HG02678 (cell line): ENCODE measurements at regions not wholly inside any gene's neighbourhood (a gene's known extent, or its start where the extent isn't known, plus 50 kb on each side); places are given as distances from the start of the nearest gene placed in this dataset.
"Not testable (repeated sequence)": the region's sequence is repeated elsewhere in the genome, so short reads cannot be mapped to it uniquely, and the experiment has no call there.

Experiments used
- ATAC-seq: cut with Tn5 transposase; IDR thresholded peaks from one replicate; pipeline ENCODE4 v1.9.1; 2021; ENCODE audit warnings: mild to moderate bottlenecking, moderate library complexity; ENCODE audit not compliant: unreplicated experiment

- not testable (repeated sequence) for ATAC-seq
Observed at GRCh38 chr2:76697439-76697838, 824.7 kb downstream of the LRRTM4 start.

- ATAC-seq = no peak
Observed at GRCh38 chr2:76692908-76693307, 829.3 kb downstream of the LRRTM4 start.

GRCh38 chr2:76688732-76689131 is 833.4 kb downstream of the LRRTM4 start:
- ATAC-seq = no peak

- ATAC-seq = no peak
Observed at GRCh38 chr2:76687923-76688322, 834.3 kb downstream of the LRRTM4 start.

GRCh38 chr2:76684756-76685155 is 837.4 kb downstream of the LRRTM4 start:
- no peak for ATAC-seq

- ATAC-seq = no peak
Observed at GRCh38 chr2:76679025-76679396, 843.2 kb downstream of the LRRTM4 start.

- no peak for ATAC-seq
Observed at GRCh38 chr2:76678383-76679024, 843.7 kb downstream of the LRRTM4 start.

- ATAC-seq = no peak
Observed at GRCh38 chr2:76675212-76675611, 847.0 kb downstream of the LRRTM4 start.

- ATAC-seq = no peak
Observed at GRCh38 chr2:76672798-76673197, 849.4 kb downstream of the LRRTM4 start.

GRCh38 chr2:76669966-76670465 is 852.2 kb downstream of the LRRTM4 start:
- ATAC-seq = no peak

- ATAC-seq = no peak
Observed at GRCh38 chr2:76668279-76668678, 853.9 kb downstream of the LRRTM4 start.

GRCh38 chr2:76667821-76668271 is 854.3 kb downstream of the LRRTM4 start:
- ATAC-seq = no peak

- ATAC-seq = no peak
Observed at GRCh38 chr2:76642129-76642528, 880.0 kb downstream of the LRRTM4 start.

- ATAC-seq = no peak
Observed at GRCh38 chr2:76641506-76641905, 880.7 kb downstream of the LRRTM4 start.

GRCh38 chr2:76640905-76641304 is 881.3 kb downstream of the LRRTM4 start:
- no peak for ATAC-seq

- no peak for ATAC-seq
Observed at GRCh38 chr2:76639171-76639680, 883.0 kb downstream of the LRRTM4 start.

GRCh38 chr2:76633276-76633921 is 888.8 kb downstream of the LRRTM4 start:
- ATAC-seq = no peak

- ATAC-seq = no peak
Observed at GRCh38 chr2:76625101-76625500, 897.1 kb downstream of the LRRTM4 start.

GRCh38 chr2:76613330-76613729 is 902.6 kb upstream of the GCFC2 start:
- ATAC-seq = no peak

- ATAC-seq = no peak
Observed at GRCh38 chr2:76612764-76613163, 902.0 kb upstream of the GCFC2 start.

- ATAC-seq = no peak
Observed at GRCh38 chr2:76610451-76610850, 899.7 kb upstream of the GCFC2 start.

- peak; percentile 93 for ATAC-seq
Observed at GRCh38 chr2:76599732-76600368, 889.1 kb upstream of the GCFC2 start.
